OCI-LY3 (cell line): ENCODE measurements at regions not wholly inside any gene's neighbourhood (a gene's known extent, or its start where the extent isn't known, plus 50 kb on each side); places are given as distances from the start of the nearest gene placed in this dataset.

Experiments
- CTCF ChIP-seq: fragments of 200-600, 300-600 bp; sonication (generic); IDR thresholded peaks from 2 replicates; pipeline ENCODE4 v1.5.1; 2014; ENCODE audit warnings: antibody characterized with exemption, low read length, low read depth
- EZH2phosphoT487 ChIP-seq: fragments of 200-600 bp; shearing (Covaris generic); IDR thresholded peaks from 2 replicates; pipeline ENCODE4 v1.6.1; 2018; ENCODE audit warnings: antibody characterized with exemption, mixed run types, low read depth

- TF ChIP-seq CTCF (no peak), EZH2phosphoT487 (no peak)
Measured at GRCh38 chr14:40133463-40133862, 701.2 kb upstream of the FBXO33 start.
